Loucy (cell line): ENCODE measurements at regions not wholly inside any gene's neighbourhood (a gene's known extent, or its start where the extent isn't known, plus 50 kb on each side); places are given as distances from the start of the nearest gene placed in this dataset.

Experiments used
- EZH2phosphoT487 ChIP-seq: fragments of 200-600 bp; IDR thresholded peaks from 2 replicates; pipeline ENCODE4 v1.6.1; 2018; ENCODE audit warnings: antibody characterized with exemption, mild to moderate bottlenecking, moderate library complexity, borderline replicate concordance
- TF ChIP-seq, protein P1 (sequence below): fragments of 200-600 bp; sonication (generic); conservative IDR thresholded peaks from 2 replicates; pipeline ENCODE4 v1.5.1; 2014; ENCODE audit warnings: mild to moderate bottlenecking, antibody characterized with exemption, low read length

GRCh38 chr13:104779311-104779993 lies 1713.2 kb upstream of the SLC10A2 start:
- TF ChIP-seq, protein P1, sequence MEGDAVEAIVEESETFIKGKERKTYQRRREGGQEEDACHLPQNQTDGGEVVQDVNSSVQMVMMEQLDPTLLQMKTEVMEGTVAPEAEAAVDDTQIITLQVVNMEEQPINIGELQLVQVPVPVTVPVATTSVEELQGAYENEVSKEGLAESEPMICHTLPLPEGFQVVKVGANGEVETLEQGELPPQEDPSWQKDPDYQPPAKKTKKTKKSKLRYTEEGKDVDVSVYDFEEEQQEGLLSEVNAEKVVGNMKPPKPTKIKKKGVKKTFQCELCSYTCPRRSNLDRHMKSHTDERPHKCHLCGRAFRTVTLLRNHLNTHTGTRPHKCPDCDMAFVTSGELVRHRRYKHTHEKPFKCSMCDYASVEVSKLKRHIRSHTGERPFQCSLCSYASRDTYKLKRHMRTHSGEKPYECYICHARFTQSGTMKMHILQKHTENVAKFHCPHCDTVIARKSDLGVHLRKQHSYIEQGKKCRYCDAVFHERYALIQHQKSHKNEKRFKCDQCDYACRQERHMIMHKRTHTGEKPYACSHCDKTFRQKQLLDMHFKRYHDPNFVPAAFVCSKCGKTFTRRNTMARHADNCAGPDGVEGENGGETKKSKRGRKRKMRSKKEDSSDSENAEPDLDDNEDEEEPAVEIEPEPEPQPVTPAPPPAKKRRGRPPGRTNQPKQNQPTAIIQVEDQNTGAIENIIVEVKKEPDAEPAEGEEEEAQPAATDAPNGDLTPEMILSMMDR = no peak
- no peak for TF ChIP-seq EZH2phosphoT487
